Lung (tissue), 11 donors: ENCODE measurements at regions not wholly inside any gene's neighbourhood (a gene's known extent, or its start where the extent isn't known, plus 50 kb on each side); places are given as distances from the start of the nearest gene placed in this dataset.

Experiments
- ATAC-seq: fragments of 200-7000 bp; cut with Tn5 transposase; one replicate; pipeline ENCODE4 v1.9.1; 2020; ENCODE audit warnings: moderate number of reproducible peaks; ENCODE audit not compliant: insufficient read depth, low FRiP score
- DNase-seq, 3 donors: peaks; one replicate each; pipeline ENCODE4 v3.0.0-alpha.2; 2013 to 2017
- H3K27ac ChIP-seq, 2 donors: one replicate each; pipeline ENCODE4 v1.5.1; 2013; ENCODE audit warnings: mild to moderate bottlenecking in 2 of 2, moderate library complexity in 2 of 2, control low read depth in 1 of 2, inconsistent platforms in 1 of 2, low read depth in 1 of 2, low read length in 1 of 2
- H3K27me3 ChIP-seq, 3 donors: one replicate each; pipeline ENCODE4 v1.5.1; 2013; ENCODE audit warnings: low read length in 2 of 3; ENCODE audit not compliant: control insufficient read depth in 3 of 3, insufficient read depth in 3 of 3
- H3K36me3 ChIP-seq, 4 donors: one replicate each; pipeline ENCODE4 v1.5.1; 2013; ENCODE audit warnings: low read length in 4 of 4, mild to moderate bottlenecking in 1 of 4, moderate library complexity in 1 of 4; ENCODE audit not compliant: control insufficient read depth in 4 of 4, insufficient read depth in 4 of 4
- H3K4me1 ChIP-seq, 5 donors: one replicate each; pipeline ENCODE4 v1.5.1; 2013; ENCODE audit warnings: low read length in 5 of 5, mild to moderate bottlenecking in 2 of 5, moderate library complexity in 1 of 5; ENCODE audit not compliant: control insufficient read depth in 5 of 5, insufficient read depth in 5 of 5
- H3K4me3 ChIP-seq: one replicate; pipeline ENCODE4 v1.5.1; 2013; ENCODE audit warnings: mild to moderate bottlenecking, control low read depth, moderate library complexity
- H3K9ac ChIP-seq, 2 donors: one replicate each; pipeline ENCODE4 v1.5.1; 2013; ENCODE audit warnings: low read length in 2 of 2, control low read depth in 1 of 2; ENCODE audit not compliant: insufficient read depth in 1 of 2
- H3K9me3 ChIP-seq, 4 donors: one replicate each; pipeline ENCODE4 v1.5.1; 2013; ENCODE audit warnings: low read length in 3 of 4, mild to moderate bottlenecking in 1 of 4, moderate library complexity in 1 of 4; ENCODE audit not compliant: control insufficient read depth in 4 of 4, insufficient read depth in 3 of 4
- CTCF ChIP-seq: IDR thresholded peaks from 2 replicates; pipeline ENCODE4 v1.5.1; 2012; ENCODE audit warnings: mild to moderate bottlenecking; ENCODE audit errors: control extremely low read depth, extremely low read depth
- WGBS, 2 donors: extraction: QIAGEN DNeasy Blood & Tissue Kit; methylation state at CpG; one replicate each; pipeline ENCODE4 v1.1.7; 2013; 5-methylcytosine and 5-hydroxymethylcytosine counted together
- donor health status: control.
- donor health status: control.
- donor health status: Bipolar disorder and iron deficiency.
- donor health status: healthy.
- donor health status: DM: yes; HTN: yes; CAD: no.

- Histone ChIP-seq H3K9me3 (no peaks in the 10 kb centered on the region), H3K27ac (no peak overlapping the region), H3K27me3 (no peaks in the 10 kb centered on the region), H3K4me3 (no peak overlapping the region), H3K9ac (no peak overlapping the region), H3K36me3 (no peaks in the 10 kb centered on the region), H3K4me1 (no peaks in the 10 kb centered on the region)
- no peak for TF ChIP-seq CTCF
- 11 to 21% methylated on average over 1 of the region's 1 CpG for WGBS, 2 donors
- no peak for ATAC-seq
- peak in 1 of 3 donors; percentile 3 for DNase-seq
These were observed 1419.4 kb upstream of the SLC10A2 start for GRCh38 chr13:104485571-104485970.

GRCh38 chr13:104483631-104484030, 1417.4 kb upstream of the SLC10A2 start:
- no peak overlapping the region for H3K4me3 ChIP-seq
- DNase-seq: no peak
- no peaks in the 10 kb centered on the region for H3K27me3 ChIP-seq
- no peak for TF ChIP-seq CTCF
- no peaks in the 10 kb centered on the region for H3K36me3 ChIP-seq
- no peak for ATAC-seq
- H3K9me3 ChIP-seq: peaks cover 0 to 5% (median 3%) of the 10 kb centered on the region in 4 donors
- H3K9ac ChIP-seq: no peak overlapping the region
- H3K4me1 ChIP-seq: no peaks in the 10 kb centered on the region
- H3K27ac ChIP-seq: no peak overlapping the region
- 92 to 95% methylated on average over 10 of the region's 10 CpGs for WGBS, 2 donors

- Histone ChIP-seq H3K9me3 (peaks cover 0 to 5% (median 3%) of the 10 kb centered on the region in 4 donors), H3K4me3 (no peak overlapping the region), H3K27ac (no peak overlapping the region), H3K36me3 (no peaks in the 10 kb centered on the region), H3K4me1 (no peaks in the 10 kb centered on the region), H3K9ac (no peak overlapping the region), H3K27me3 (no peaks in the 10 kb centered on the region)
- DNase-seq (no peak), ATAC-seq (no peak)
- no peak for TF ChIP-seq CTCF
- WGBS, 2 donors: 92 to 97% methylated on average over 2 of the region's 2 CpGs
These were observed 1411.0 kb upstream of the SLC10A2 start for GRCh38 chr13:104477261-104477660.

- TF ChIP-seq CTCF: no peak
- Histone ChIP-seq H3K4me1 (no peaks in the 10 kb centered on the region), H3K9ac (no peak overlapping the region), H3K4me3 (no peak overlapping the region), H3K27ac (no peak overlapping the region), H3K27me3 (no peaks in the 10 kb centered on the region), H3K36me3 (no peaks in the 10 kb centered on the region), H3K9me3 (peaks cover 0 to 3% (median 0%) of the 10 kb centered on the region in 4 donors)
- no peak for DNase-seq
- ATAC-seq: no peak
These were observed 1407.7 kb upstream of the SLC10A2 start for GRCh38 chr13:104473936-104474335.
